Osteocyte (in vitro differentiated cells): ENCODE measurements at regions not wholly inside any gene's neighbourhood (a gene's known extent, or its start where the extent isn't known, plus 50 kb on each side); places are given as distances from the start of the nearest gene placed in this dataset.

ENCODE experiments used
- DNase-seq: peaks from one replicate; pipeline ENCODE4 v3.0.0; 2021; ENCODE audit warnings: mixed read lengths; ENCODE audit not compliant: unreplicated experiment; ENCODE audit errors: extremely low spot score
- H3K27ac Mint-ChIP-seq: one replicate; pipeline ENCODE4 v1.8.0; 2021; ENCODE audit warnings: mild to moderate bottlenecking, mixed read lengths; ENCODE audit not compliant: unreplicated experiment
- H3K27me3 Mint-ChIP-seq: one replicate; pipeline ENCODE4 v1.8.0; 2021; ENCODE audit warnings: mixed read lengths; ENCODE audit not compliant: unreplicated experiment
- H3K36me3 Mint-ChIP-seq: one replicate; pipeline ENCODE4 v1.8.0; 2021; ENCODE audit warnings: mixed read lengths; ENCODE audit not compliant: unreplicated experiment
- H3K4me1 Mint-ChIP-seq: one replicate; pipeline ENCODE4 v1.8.0; 2021; ENCODE audit warnings: mixed read lengths; ENCODE audit not compliant: unreplicated experiment
- H3K4me3 Mint-ChIP-seq: one replicate; pipeline ENCODE4 v1.8.0; 2021; ENCODE audit warnings: mild to moderate bottlenecking, moderate library complexity, mixed read lengths; ENCODE audit not compliant: unreplicated experiment
- H3K9me3 Mint-ChIP-seq: one replicate; pipeline ENCODE4 v1.8.0; 2021; ENCODE audit warnings: mixed read lengths; ENCODE audit not compliant: unreplicated experiment
- CTCF ChIP-seq: fragments of 200-600 bp; sonication (generic); IDR thresholded peaks from 2 replicates; pipeline ENCODE4 v1.5.0; 2021; ENCODE audit warnings: antibody characterized with exemption, mild to moderate bottlenecking, moderate library complexity

DNA sequence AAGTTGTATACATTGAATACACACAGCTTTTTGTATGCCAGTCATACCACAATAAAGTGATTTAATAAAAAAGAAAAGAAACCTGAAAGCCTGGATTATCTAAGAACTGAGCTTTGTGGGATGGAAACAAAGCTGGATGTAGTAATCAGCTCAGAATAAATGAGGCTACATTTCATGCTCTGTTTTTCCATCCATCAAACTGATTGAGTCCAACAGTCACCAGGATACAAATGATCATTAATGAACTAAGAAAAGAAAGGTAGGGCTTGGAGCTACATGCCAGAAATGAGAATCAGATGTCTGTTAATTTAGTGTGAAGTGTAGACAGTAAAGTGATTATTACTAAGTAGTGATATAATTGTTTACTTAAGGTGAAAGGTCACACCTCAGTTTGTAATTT lies 109.8 kb upstream of the TARS1 start:
- no peak for DNase-seq
- no peak for TF ChIP-seq CTCF
- Mint-ChIP-seq H3K36me3 (no peaks in the 10 kb centered on the region), H3K9me3 (no peaks in the 10 kb centered on the region), H3K27ac (no peak overlapping the region), H3K4me1 (peaks cover 25% of the 10 kb centered on the region), H3K27me3 (no peaks in the 10 kb centered on the region), H3K4me3 (no peak overlapping the region)

DNA sequence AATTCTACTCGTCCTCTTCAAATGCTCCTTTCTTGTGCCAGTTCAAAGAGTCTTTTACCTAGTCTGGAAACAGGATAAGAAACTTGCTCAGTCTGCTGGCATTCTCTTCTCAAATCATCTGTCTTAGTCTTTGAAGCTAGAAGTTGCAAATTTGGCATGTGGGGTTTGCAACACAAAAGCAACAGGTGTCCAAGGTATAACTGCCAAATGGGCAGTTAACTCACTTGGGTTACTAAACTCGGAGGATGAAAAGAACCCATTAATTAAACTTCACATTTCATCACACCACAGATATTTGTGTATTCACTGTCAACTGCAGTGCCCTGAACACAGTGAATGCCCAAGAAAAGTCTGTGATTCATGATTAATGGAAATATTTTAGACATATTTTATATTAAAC lies 108.0 kb upstream of the TARS1 start:
- H3K4me3 Mint-ChIP-seq = no peak overlapping the region
- no peak for TF ChIP-seq CTCF
- peaks cover 28% of the 10 kb centered on the region for H3K4me1 Mint-ChIP-seq
- H3K9me3 Mint-ChIP-seq = no peaks in the 10 kb centered on the region
- no peaks in the 10 kb centered on the region for H3K27me3 Mint-ChIP-seq
- no peak for DNase-seq
- H3K27ac Mint-ChIP-seq = no peak overlapping the region
- no peaks in the 10 kb centered on the region for H3K36me3 Mint-ChIP-seq

GRCh38 chr5:33334829-33335228 lies 105.9 kb upstream of the TARS1 start:
- Mint-ChIP-seq H3K27me3 (no peaks in the 10 kb centered on the region), H3K27ac (no peak overlapping the region), H3K4me3 (no peak overlapping the region), H3K9me3 (no peaks in the 10 kb centered on the region), H3K4me1 (peaks cover 23% of the 10 kb centered on the region), H3K36me3 (no peaks in the 10 kb centered on the region)
- TF ChIP-seq CTCF = no peak
- DNase-seq = no peak

GRCh38 chr5:33336891-33337636 lies 103.7 kb upstream of the TARS1 start:
- Mint-ChIP-seq H3K27me3 (no peaks in the 10 kb centered on the region), H3K27ac (no peak overlapping the region)
- no peak for DNase-seq

DNA sequence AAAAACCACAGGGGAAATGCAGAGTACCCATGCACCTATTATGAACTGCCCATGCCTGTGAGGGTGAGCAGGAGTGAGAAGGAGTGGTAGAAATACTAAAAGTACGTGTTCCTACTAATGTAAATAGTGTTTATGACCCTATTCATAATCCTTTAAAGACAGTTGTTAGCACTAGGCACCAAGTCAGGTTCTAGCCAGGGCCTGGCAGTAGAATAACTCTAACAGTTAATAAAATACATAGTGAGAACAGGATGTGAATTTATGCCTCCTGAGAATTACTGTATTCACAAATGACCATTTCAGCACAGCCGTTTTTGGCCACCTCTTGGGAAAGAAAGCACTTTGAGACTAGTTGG lies 103.2 kb upstream of the TARS1 start:
- H3K4me1 Mint-ChIP-seq = peaks cover 32% of the 10 kb centered on the region
- H3K4me3 Mint-ChIP-seq = no peak overlapping the region
- H3K36me3 Mint-ChIP-seq = no peaks in the 10 kb centered on the region
- no peak overlapping the region for H3K27ac Mint-ChIP-seq
- no peaks in the 10 kb centered on the region for H3K9me3 Mint-ChIP-seq
- H3K27me3 Mint-ChIP-seq = no peaks in the 10 kb centered on the region
- no peak for DNase-seq
- no peak for TF ChIP-seq CTCF

More at GRCh38 chr5:33336891-33337636, 103.7 kb upstream of the TARS1 start:
- no peak for TF ChIP-seq CTCF
- Mint-ChIP-seq H3K4me1 (peaks cover 26% of the 10 kb centered on the region), H3K9me3 (no peaks in the 10 kb centered on the region), H3K4me3 (no peak overlapping the region), H3K36me3 (no peaks in the 10 kb centered on the region)
